ENCODE measurements at regions not wholly inside any gene's neighbourhood (a gene's known extent, or its start where the extent isn't known, plus 50 kb on each side); places are given as distances from the start of the nearest gene placed in this dataset.

- DNase-seq (no peak), ATAC-seq (no peak)
- no peak for TF ChIP-seq CTCF (IDR thresholded peaks at IDR 0.05)
- H3K4me3 ChIP-seq: no peak overlapping the region
- no peaks in the 10 kb centered on the region for H3K9me3 ChIP-seq
- H3K4me1 ChIP-seq (ENCODE audit: low read depth): no peaks in the 10 kb centered on the region
- H3K36me3 ChIP-seq (ENCODE audit: low read depth): no peaks in the 10 kb centered on the region
- intact Hi-C loops (cut with DNase I, micrococcal nuclease): no loop called here
These were observed 357.5 kb upstream of the SMIM31 start for GRCh38 chr4:164396439-164396838.

GRCh38 chr4:164402554-164402953 lies 351.4 kb upstream of the SMIM31 start:
- intact Hi-C loops (cut with DNase I, micrococcal nuclease): no loop called here
- Histone ChIP-seq H3K4me1 (ENCODE audit: low read depth) (no peaks in the 10 kb centered on the region), H3K4me3 (no peak overlapping the region), H3K36me3 (ENCODE audit: low read depth) (no peaks in the 10 kb centered on the region), H3K9me3 (no peaks in the 10 kb centered on the region)
- ATAC-seq (no peak), DNase-seq (no peak)
- no peak for TF ChIP-seq CTCF (IDR thresholded peaks at IDR 0.05)

- H3K36me3 ChIP-seq (ENCODE audit: low read depth): no peaks in the 10 kb centered on the region
- no peaks in the 10 kb centered on the region for H3K9me3 ChIP-seq
- intact Hi-C loops (cut with DNase I, micrococcal nuclease): no loop called here
- no peak overlapping the region for H3K4me3 ChIP-seq
- no peak for DNase-seq
- no peak for ATAC-seq
- TF ChIP-seq CTCF (IDR thresholded peaks at IDR 0.05): no peak
- H3K4me1 ChIP-seq (ENCODE audit: low read depth): no peaks in the 10 kb centered on the region
These were observed 348.2 kb upstream of the SMIM31 start for GRCh38 chr4:164405774-164406173.

GRCh38 chr4:164408831-164409230 lies 345.1 kb upstream of the SMIM31 start:
- H3K4me1 ChIP-seq (ENCODE audit: low read depth): no peaks in the 10 kb centered on the region
- H3K4me3 ChIP-seq: no peak overlapping the region
- TF ChIP-seq CTCF (IDR thresholded peaks at IDR 0.05): no peak
- H3K9me3 ChIP-seq: no peaks in the 10 kb centered on the region
- intact Hi-C loops (cut with DNase I, micrococcal nuclease): no loop called here
- no peaks in the 10 kb centered on the region for H3K36me3 ChIP-seq (ENCODE audit: low read depth)
- DNase-seq: no peak
- ATAC-seq: no peak

- no peaks in the 10 kb centered on the region for H3K9me3 ChIP-seq
- TF ChIP-seq CTCF (IDR thresholded peaks at IDR 0.05): no peak
- no peak overlapping the region for H3K4me3 ChIP-seq
- no peaks in the 10 kb centered on the region for H3K36me3 ChIP-seq (ENCODE audit: low read depth)
- no peak for ATAC-seq
- DNase-seq: no peak
- intact Hi-C loops (cut with DNase I, micrococcal nuclease): no loop called here
- H3K4me1 ChIP-seq (ENCODE audit: low read depth): no peaks in the 10 kb centered on the region
These were observed 343.5 kb upstream of the SMIM31 start for GRCh38 chr4:164410401-164410800.

- Histone ChIP-seq H3K4me1 (ENCODE audit: low read depth) (no peaks in the 10 kb centered on the region), H3K9me3 (no peaks in the 10 kb centered on the region), H3K36me3 (ENCODE audit: low read depth) (no peaks in the 10 kb centered on the region), H3K4me3 (no peak overlapping the region)
- DNase-seq (no peak), ATAC-seq (no peak)
- no peak for TF ChIP-seq CTCF (IDR thresholded peaks at IDR 0.05)
- intact Hi-C loops (cut with DNase I, micrococcal nuclease): no loop called here
These were observed 341.7 kb upstream of the SMIM31 start for GRCh38 chr4:164412246-164412645.
